ENCODE measurements at regions not wholly inside any gene's neighbourhood (a gene's known extent, or its start where the extent isn't known, plus 50 kb on each side); places are given as distances from the start of the nearest gene placed in this dataset.

GRCh38 chr9:79912318-79913070 lies 340.7 kb downstream of the TLE4 start:
- TF ChIP-seq POLR2A (IDR thresholded peaks at IDR 0.05) (no peak), CTCF (IDR thresholded peaks at IDR 0.05 in 4 of 5, conservative IDR thresholded peaks at IDR 0.05 in 1 of 5) (no peak)
